Duodenal mucosa (tissue), 2 donors: ENCODE measurements at regions not wholly inside any gene's neighbourhood (a gene's known extent, or its start where the extent isn't known, plus 50 kb on each side); places are given as distances from the start of the nearest gene placed in this dataset.
"Not testable (repeated sequence)": the region's sequence is repeated elsewhere in the genome, so short reads cannot be mapped to it uniquely, and the experiment has no call there.

ENCODE experiments used
- H3K27ac ChIP-seq: one replicate; pipeline ENCODE4 v1.7.0; 2013; ENCODE audit warnings: low read depth, low read length
- H3K27me3 ChIP-seq, 2 donors: one replicate each; pipeline ENCODE4 v1.7.0; 2013; ENCODE audit warnings: low read length in 2 of 2, control low read depth in 1 of 2; ENCODE audit not compliant: insufficient read depth in 2 of 2, control insufficient read depth in 1 of 2
- H3K36me3 ChIP-seq, 2 donors: one replicate each; pipeline ENCODE4 v1.7.0; 2013; ENCODE audit warnings: low read length in 2 of 2, control low read depth in 1 of 2; ENCODE audit not compliant: insufficient read depth in 2 of 2, control insufficient read depth in 1 of 2
- H3K4me1 ChIP-seq, 2 donors: one replicate each; pipeline ENCODE4 v1.7.0; 2013; ENCODE audit warnings: low read length in 2 of 2, control low read depth in 1 of 2; ENCODE audit not compliant: insufficient read depth in 2 of 2, control insufficient read depth in 1 of 2
- H3K4me3 ChIP-seq, 2 donors: one replicate each; pipeline ENCODE4 v1.7.0; 2013; ENCODE audit warnings: low read length in 2 of 2, low read depth in 1 of 2
- H3K9ac ChIP-seq, 2 donors: one replicate each; pipeline ENCODE4 v1.7.0; 2013; ENCODE audit warnings: low read length in 2 of 2, low read depth in 1 of 2
- H3K9me3 ChIP-seq, 2 donors: one replicate each; pipeline ENCODE4 v1.7.0; 2013; ENCODE audit warnings: low read length in 2 of 2, control low read depth in 1 of 2; ENCODE audit not compliant: control insufficient read depth in 1 of 2

DNA sequence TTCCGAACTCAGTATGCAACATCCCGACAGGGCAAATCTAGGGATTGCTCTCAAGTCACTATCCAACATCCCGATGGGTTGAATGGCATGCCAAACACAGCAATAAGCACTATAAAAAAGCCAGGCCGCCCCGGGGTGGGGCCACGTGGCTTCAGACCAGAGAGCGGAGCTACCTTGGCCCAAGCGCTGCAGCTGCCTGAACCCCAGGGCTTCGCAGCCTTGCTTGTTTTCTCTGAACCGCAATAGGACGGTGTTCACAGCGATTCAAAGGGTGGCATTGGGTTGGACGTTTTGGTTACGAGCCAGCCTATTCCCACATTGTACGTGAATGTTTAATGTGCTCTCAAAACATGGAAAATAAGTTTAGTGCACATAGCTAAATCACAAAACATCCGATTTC, 161.0 kb downstream of the SYT15 start:
- not testable (repeated sequence) for H3K9me3 ChIP-seq, H3K27ac ChIP-seq, H3K4me3 ChIP-seq, H3K27me3 ChIP-seq, H3K36me3 ChIP-seq, H3K4me1 ChIP-seq, H3K9ac ChIP-seq

DNA sequence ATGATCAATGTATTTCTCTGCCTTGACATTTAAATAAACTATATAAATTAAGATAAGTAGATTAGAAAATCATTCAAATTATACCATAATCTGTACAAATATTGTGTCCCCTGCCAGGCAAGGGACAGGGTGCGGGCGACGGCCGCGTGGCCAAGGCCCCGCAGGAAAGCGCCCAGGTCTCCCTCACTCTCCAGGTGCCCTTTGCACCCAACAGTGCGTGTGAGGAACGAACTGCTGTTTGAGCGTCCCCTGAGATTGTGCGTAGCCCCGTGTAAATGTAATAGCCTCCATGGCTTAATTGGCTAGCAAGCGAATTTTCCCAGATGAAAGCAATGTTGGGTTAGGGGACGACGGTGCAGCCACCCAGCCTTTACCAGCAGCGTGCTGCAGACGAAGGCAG, 161.4 kb downstream of the SYT15 start:
- not testable (repeated sequence) for H3K4me3 ChIP-seq, H3K27ac ChIP-seq, H3K27me3 ChIP-seq, H3K36me3 ChIP-seq, H3K4me1 ChIP-seq, H3K9me3 ChIP-seq, H3K9ac ChIP-seq

DNA sequence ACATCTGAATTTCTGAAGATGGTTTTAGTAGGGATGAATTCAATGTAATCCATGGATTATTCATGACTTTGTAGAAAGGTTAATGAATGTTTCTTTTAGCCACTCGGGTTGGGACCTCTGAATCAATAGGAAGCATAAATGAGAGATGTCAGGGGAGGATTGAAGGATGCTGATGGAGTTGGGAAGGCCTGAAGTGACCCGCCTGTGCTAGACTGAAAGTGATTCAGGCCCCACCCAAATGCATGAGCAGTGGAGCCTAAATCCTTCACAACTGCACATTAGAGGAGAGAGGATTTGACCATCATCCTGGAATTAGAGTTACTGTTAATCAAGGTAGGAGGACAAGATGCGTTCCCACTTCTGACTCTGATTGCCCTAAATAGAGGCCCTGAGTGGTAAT, 162.2 kb upstream of the PTPN20 start:
- H3K4me1 ChIP-seq, H3K27me3 ChIP-seq, H3K36me3 ChIP-seq, H3K9me3 ChIP-seq, H3K9ac ChIP-seq, H3K4me3 ChIP-seq, H3K27ac ChIP-seq: not testable (repeated sequence)

DNA sequence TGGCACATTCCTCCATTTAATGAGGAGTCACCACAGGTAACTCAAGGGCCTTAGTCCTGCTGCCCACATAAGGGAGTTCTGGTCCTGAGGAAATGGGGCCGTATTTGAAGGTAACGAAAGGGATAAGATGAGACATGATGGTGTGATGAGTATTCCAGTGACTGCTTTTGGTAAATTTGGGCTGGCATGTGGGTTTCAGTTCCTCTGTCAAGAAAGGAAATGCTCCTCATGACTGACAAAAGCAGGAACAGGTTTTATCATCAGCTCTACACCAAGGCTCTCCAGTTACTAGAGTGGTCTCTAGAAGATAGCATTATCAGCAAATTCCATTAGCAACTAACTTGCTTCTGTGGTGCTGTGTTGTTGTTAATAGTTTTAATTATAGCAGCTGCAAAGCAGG, 161.8 kb upstream of the PTPN20 start:
- H3K9me3 ChIP-seq, H3K4me3 ChIP-seq, H3K36me3 ChIP-seq, H3K27me3 ChIP-seq, H3K27ac ChIP-seq, H3K9ac ChIP-seq, H3K4me1 ChIP-seq: not testable (repeated sequence)

DNA sequence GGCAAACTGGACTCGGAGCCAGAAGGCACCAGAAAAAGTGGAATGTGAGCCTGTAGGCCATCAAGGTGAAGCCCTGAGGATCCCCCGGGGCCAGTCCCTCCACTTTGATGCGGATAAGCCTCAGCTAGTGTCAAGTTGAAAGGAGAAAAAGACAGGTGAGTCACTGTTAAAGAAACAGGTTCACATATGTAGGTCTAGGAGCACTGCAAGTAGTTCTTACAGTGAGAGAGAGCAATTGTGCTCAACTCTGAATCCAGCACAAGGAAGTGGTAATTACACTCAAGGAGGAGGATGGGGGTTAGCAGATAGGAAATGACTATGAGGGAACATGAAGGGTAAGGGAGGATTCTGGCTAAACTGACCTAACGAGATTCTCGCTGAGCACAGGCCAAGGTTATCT, 157.5 kb upstream of the PTPN20 start:
- H3K4me1 ChIP-seq, H3K27me3 ChIP-seq, H3K36me3 ChIP-seq, H3K4me3 ChIP-seq, H3K9ac ChIP-seq, H3K9me3 ChIP-seq, H3K27ac ChIP-seq: not testable (repeated sequence)

DNA sequence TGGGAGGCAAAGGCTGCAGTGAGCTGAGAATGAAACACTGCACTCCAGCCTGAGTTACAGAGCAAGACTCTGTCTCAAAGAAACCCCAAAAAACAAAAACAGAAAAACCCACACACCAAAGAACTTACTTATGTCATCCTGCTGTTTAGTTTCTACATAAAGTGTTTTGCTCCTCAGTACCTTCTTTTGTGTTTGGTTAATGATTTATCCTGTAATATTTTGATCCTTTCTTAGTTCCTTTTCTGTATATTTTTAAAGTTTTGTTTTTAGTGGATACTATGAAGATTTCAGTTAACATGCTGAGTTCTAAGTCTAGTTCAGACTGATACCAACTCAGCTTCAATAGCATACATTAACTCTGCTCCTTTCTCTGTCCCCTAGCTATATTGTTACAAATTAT, 149.8 kb upstream of the PTPN20 start:
- H3K27me3 ChIP-seq, H3K4me3 ChIP-seq, H3K9me3 ChIP-seq, H3K9ac ChIP-seq, H3K36me3 ChIP-seq, H3K27ac ChIP-seq, H3K4me1 ChIP-seq: not testable (repeated sequence)

DNA sequence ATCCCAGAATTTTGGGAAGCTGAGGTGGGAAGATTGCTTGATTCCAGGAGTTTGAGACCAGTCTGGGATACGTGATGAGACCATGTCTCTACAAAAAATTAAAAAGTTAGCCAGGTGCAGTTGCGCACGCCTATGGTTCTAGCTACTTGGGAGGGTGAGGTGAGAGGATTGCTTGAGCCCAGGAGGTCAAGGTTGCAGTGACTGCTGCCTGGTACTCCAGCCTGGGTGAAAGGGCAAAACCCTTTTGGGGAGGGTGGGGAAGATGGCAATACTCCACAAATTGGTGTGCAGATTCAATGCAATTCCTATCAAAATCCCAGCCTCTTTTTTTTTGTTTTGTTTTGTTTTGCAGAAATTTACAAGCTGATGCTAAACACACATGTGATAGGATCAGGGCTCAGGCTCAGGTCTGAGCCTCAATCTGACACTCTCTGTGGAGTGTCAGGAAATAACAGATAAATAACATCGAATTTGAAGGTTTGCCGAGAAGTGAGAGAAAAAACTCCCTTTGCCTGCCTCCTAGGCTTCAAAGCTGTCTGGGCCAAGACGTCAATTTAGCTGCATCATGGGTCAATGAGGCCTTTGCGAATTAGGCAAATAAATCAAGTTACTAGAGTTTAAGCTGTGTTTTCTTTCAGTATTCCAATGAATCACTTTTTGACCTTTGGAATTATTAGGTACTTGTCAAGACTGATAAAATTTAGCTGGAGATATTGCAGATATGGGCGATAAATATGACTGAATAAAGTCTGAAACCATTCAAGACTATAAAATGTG, 142.5 kb upstream of the PTPN20 start:
- not testable (repeated sequence) for H3K4me1 ChIP-seq, H3K9ac ChIP-seq, H3K4me3 ChIP-seq, H3K27ac ChIP-seq, H3K27me3 ChIP-seq, H3K9me3 ChIP-seq, H3K36me3 ChIP-seq

DNA sequence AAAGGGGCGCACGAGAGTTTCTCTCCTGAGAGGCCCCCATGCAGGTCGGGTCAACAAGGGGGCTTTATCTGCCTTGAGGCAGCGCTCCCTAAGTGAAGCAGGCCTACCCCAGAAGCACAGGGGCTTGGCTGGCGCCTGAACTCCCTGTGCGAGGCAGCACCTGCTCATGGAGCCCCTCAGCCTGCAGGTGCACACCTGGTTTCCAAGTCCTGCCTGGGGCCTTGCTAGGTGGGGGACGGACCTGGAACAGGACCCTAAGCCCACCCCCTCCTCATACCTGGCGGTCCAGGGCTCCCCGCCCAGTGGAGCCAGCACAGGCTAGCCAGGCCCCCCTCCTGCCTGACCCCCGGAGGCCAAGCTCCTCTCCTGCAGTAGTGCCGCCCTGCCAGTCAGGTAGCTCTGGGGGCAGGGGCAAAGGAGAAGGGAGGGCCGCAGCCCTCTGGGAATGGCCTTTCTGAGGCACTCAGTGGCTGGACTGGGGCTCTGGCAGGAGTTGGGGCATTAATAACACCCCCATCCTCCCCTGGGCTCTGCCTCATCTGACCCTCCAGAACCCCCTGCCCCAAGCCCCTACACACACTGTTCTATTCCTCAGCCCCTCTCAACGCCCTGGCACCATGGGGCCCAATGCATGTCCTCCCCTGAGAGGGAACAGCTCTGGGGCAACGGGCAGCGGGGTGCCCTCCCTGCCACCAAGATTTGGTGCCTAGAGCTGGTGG, 137.9 kb upstream of the PTPN20 start:
- H3K27me3 ChIP-seq, H3K9ac ChIP-seq, H3K9me3 ChIP-seq, H3K36me3 ChIP-seq, H3K4me3 ChIP-seq, H3K4me1 ChIP-seq, H3K27ac ChIP-seq: not testable (repeated sequence)

DNA sequence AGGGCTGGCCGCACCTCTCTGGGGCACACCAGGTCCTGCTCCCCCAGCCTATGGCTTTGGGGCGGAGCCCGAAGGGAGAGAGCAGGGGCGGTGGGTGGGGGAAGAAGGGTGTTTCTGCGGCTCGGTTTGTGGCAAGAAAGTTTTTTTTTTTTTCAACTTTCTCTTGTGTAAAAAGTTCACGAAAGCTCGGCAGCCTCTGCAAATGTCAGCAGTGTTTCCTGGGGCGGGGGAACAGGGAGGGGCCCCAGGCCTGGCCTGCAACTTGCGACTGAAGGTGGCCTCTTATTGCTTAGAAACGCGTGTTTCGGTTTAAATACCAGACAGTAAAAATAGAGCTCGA, 137.4 kb upstream of the PTPN20 start:
- not testable (repeated sequence) for H3K9me3 ChIP-seq, H3K27ac ChIP-seq, H3K36me3 ChIP-seq, H3K9ac ChIP-seq, H3K4me3 ChIP-seq, H3K4me1 ChIP-seq, H3K27me3 ChIP-seq

DNA sequence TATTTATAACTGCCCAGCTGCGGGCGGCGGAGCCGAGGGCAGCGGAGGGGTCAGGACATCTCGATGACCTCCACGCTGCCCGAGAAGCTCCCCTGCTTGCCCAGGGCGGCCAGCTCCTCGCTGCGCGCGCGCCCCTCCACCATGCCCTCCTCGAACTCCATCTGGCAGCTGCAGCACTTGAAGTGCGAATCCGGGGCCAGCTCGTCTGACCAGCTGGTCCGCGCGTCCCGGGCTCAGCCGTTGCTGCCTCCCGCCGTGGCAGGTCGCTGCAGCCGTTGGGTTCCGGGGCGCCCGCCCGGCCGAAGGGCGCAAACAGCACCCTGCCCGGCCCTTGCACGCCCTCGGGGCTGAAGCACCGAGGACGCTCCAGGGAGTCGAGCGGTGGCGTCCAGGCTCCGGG, 136.9 kb upstream of the PTPN20 start:
- H3K36me3 ChIP-seq, H3K27me3 ChIP-seq, H3K4me3 ChIP-seq, H3K9me3 ChIP-seq, H3K9ac ChIP-seq, H3K4me1 ChIP-seq, H3K27ac ChIP-seq: not testable (repeated sequence)
